Stimulated activated naive CD8-positive, alpha-beta T cell treated with anti-CD3 and anti-CD28 coated beads, Interleukin-15, amount 100 ng/mL, for 72 hours (primary cell): ENCODE measurements at regions not wholly inside any gene's neighbourhood (a gene's known extent, or its start where the extent isn't known, plus 50 kb on each side); places are given as distances from the start of the nearest gene placed in this dataset.
A peak's percentile ranks its signal among the peaks of the same experiment; 100 is the strongest.

Experiments
- ATAC-seq: fragments of 150-1000 bp; cut with Tn5 transposase; 2 replicates; pipeline ENCODE4 v1.10.0; 2021; ENCODE audit warnings: mild to moderate bottlenecking, moderate library complexity
- DNase-seq, 2 donors: peaks; one replicate each; pipeline ENCODE4 v3.0.0; 2021 to 2022
- H3K27ac Mint-ChIP-seq, 2 donors: one replicate each; pipeline ENCODE4 v1.8.0; 2022; ENCODE audit warnings: mild to moderate bottlenecking in 2 of 2, mixed read lengths in 2 of 2, moderate library complexity in 2 of 2
- H3K27me3 Mint-ChIP-seq: one replicate; pipeline ENCODE4 v1.8.0; 2022; ENCODE audit warnings: mixed read lengths
- H3K4me1 Mint-ChIP-seq: one replicate; pipeline ENCODE4 v1.8.0; 2022; ENCODE audit warnings: mild to moderate bottlenecking, mixed read lengths
- H3K4me3 Mint-ChIP-seq, 2 donors: one replicate each; pipeline ENCODE4 v1.8.0; 2022; ENCODE audit warnings: mild to moderate bottlenecking in 2 of 2, mixed read lengths in 2 of 2, moderate library complexity in 1 of 2
- H3K9me3 Mint-ChIP-seq, 2 donors: one replicate each; pipeline ENCODE4 v1.8.0; 2022; ENCODE audit warnings: mixed read lengths in 2 of 2

DNA sequence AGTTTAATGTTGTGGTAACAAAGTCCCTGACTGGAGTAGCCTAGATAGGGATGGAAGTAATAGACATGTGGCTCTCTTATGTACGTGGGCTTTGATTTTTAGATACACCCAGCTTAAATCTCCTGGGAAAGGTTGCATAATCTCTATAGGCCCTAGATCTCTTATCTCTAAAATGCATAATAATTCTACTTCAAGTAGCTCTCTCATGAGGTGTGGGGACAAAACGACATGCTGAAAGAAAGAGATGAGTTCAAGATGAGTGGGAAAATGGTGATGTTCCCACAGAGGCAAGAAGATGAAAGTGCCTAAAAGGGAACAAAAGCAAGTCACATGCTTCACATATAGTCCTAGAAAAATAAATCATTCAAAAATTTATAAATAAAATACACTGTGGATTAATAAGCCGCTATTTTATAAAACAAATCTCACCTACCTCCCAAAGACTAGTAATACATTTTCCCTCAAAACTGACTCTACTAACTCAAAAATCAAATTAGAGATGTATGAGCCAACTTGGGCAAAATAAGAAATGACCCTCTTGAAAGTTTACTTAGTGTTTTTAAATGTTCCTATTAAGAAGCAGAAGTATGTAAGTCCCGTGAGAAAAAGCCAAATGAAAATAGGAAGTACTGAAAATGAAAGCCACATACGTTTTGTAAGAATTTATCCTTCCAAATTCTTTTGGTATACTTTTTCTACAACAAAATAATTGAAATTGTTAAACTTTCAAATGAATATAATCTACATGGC is 148.2 kb upstream of the ITGA4 start:
- no peak for DNase-seq
- Mint-ChIP-seq H3K27ac (peak overlapping the region; percentile 94 to 99), H3K4me1 (peaks cover 64% of the 10 kb centered on the region), H3K9me3 (no peaks in the 10 kb centered on the region), H3K27me3 (no peaks in the 10 kb centered on the region), H3K4me3 (peak overlapping the region; percentile 79 to 91)
- no peak for ATAC-seq

GRCh38 chr2:181309586-181309985 is 147.6 kb upstream of the ITGA4 start:
- Mint-ChIP-seq H3K9me3 (no peaks in the 10 kb centered on the region), H3K27me3 (no peaks in the 10 kb centered on the region), H3K4me1 (peaks cover 64% of the 10 kb centered on the region), H3K27ac (peak overlapping the region; percentile 94 to 98), H3K4me3 (peak overlapping the region; percentile 79 to 91)
- ATAC-seq, result no peak
- DNase-seq, result no peak

GRCh38 chr2:181310967-181311366 is 146.2 kb upstream of the ITGA4 start:
- Mint-ChIP-seq H3K4me3 (no peak overlapping the region), H3K9me3 (no peaks in the 10 kb centered on the region), H3K27me3 (no peaks in the 10 kb centered on the region), H3K27ac (peak overlapping the region; percentile 25 to 39), H3K4me1 (peaks cover 55% of the 10 kb centered on the region)
- no peak for ATAC-seq
- DNase-seq, result peak in 1 of 2 donors; percentile 20

- peak overlapping the region; percentile 36 to 99 for H3K27ac Mint-ChIP-seq
- peak overlapping the region; percentile 81 to 91 for H3K4me3 Mint-ChIP-seq
- ATAC-seq, result peak; percentile 44
- DNase-seq, result peak in 1 of 2 donors; percentile 33
- peaks cover 59% of the 10 kb centered on the region for H3K4me1 Mint-ChIP-seq
- H3K27me3 Mint-ChIP-seq, result no peaks in the 10 kb centered on the region
- H3K9me3 Mint-ChIP-seq, result no peaks in the 10 kb centered on the region
These were observed 145.3 kb upstream of the ITGA4 start for GRCh38 chr2:181311837-181312236.

GRCh38 chr2:181312515-181312927 is 144.7 kb upstream of the ITGA4 start:
- DNase-seq (peak; percentile 45 to 79), ATAC-seq (peak; percentile 98)
- Mint-ChIP-seq H3K4me1 (peaks cover 60% of the 10 kb centered on the region), H3K27me3 (no peaks in the 10 kb centered on the region), H3K9me3 (no peaks in the 10 kb centered on the region), H3K4me3 (peak overlapping the region; percentile 81 to 91), H3K27ac (peak overlapping the region; percentile 83 to 99)

DNA sequence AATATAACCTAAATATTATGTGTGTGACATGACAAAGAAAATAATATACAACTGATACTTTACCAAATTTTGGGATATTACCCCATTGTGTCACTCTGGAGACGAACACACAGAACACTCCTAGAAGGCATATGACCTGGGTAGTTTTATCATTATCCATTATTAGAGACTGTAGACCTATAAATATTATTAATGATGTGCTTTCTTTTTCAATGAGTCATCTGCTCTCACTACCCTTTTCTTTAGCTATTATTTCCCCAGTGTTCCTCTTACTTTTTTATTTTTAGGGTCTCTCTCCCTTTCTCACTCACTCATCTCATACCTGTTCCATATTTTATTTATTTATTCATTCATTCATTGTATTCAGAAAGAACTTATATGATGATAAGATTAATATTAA is 143.3 kb upstream of the ITGA4 start:
- DNase-seq, result no peak
- Mint-ChIP-seq H3K9me3 (no peaks in the 10 kb centered on the region), H3K4me3 (peak overlapping the region; percentile 24 to 91), H3K27me3 (no peaks in the 10 kb centered on the region), H3K4me1 (peaks cover 58% of the 10 kb centered on the region), H3K27ac (peak overlapping the region in 1 of 2 donors; percentile 73)
- ATAC-seq, result no peak

DNA sequence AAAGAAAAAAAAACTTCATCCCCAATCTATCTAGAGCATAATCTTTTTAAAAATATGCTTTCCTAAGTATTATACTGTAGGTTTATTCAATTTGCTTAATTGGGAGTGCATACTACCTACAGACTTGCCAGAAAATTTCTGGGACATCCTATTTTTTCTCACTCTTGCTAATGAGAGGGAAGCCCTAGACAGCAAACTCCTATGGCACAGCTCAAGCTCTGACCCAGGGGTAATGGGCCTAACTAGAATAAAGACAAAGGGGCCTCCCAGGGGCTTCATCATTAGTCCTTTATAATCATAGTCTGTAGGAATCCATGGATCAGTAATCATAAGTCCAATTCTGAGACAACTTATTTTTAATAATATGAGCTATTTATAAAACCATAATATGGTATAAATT is 142.6 kb upstream of the ITGA4 start:
- peak overlapping the region; percentile 16 to 91 for H3K4me3 Mint-ChIP-seq

DNA sequence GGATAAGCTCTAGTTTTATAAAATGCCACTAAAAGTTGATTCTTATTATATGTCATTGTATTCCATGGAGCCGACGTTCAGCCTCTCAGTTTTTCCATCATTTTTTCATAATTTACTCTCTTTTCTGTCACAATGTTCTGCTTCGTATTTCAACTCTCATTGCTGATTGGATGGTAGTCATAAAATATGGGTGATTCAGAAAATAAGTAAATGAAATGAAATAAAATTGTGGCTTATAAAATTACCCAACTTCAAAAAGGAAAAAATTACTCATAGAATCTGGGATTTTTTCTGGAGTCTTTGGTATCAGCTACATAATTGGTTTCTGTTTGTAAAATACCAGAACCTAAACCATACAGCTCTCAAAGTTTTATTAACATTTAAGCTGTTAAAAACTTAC is 139.7 kb upstream of the ITGA4 start:
- Mint-ChIP-seq H3K9me3 (peaks cover 0 to 4% of the 10 kb centered on the region in 2 donors), H3K4me3 (peak overlapping the region; percentile 58 to 60), H3K27me3 (no peaks in the 10 kb centered on the region), H3K27ac (peak overlapping the region; percentile 15 to 56), H3K4me1 (peaks cover 58% of the 10 kb centered on the region)
- ATAC-seq (no peak), DNase-seq (no peak)

More for the DNA sequence above, 142.6 kb upstream of the ITGA4 start:
- Mint-ChIP-seq H3K27ac (peak overlapping the region in 1 of 2 donors; percentile 53), H3K9me3 (no peaks in the 10 kb centered on the region), H3K4me1 (peaks cover 60% of the 10 kb centered on the region), H3K27me3 (no peaks in the 10 kb centered on the region)
- ATAC-seq (no peak), DNase-seq (no peak)

DNA sequence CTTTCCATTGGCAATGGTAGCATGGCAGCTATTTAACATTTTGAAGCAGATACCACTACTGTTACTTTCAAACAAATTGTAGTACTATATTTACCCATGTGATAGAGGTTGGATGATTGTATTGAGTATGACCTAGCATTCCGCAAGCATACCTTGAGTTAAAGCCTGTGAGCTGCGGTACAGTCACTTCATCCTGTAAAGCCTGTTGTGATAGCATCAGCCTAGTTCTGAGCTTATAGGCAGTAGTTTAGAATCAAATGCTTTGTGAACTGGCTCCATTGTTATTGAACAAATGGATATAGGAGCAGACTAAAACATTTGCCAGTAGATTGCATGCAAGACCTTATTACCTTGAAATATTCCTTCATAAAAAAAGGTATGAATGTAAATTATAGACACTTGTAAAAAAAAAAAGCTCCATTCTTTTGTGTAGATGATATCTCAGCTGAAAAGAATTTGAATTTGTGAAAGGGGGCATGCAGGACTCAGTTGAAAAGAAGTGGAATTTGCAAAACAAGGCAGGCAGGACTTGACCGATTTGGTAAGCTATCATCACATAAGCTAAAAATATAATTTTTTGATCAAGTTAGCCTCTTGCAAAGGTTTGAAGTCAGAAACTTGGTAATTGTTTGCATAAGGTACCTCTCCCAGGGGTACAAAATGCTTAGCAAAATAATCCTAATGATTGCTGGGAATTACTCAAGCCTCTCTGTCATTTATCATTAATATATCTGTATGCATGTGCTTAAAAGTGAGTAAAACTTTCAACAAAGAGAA is 138.5 kb upstream of the ITGA4 start:
- Mint-ChIP-seq H3K27me3 (no peaks in the 10 kb centered on the region), H3K27ac (no peak overlapping the region), H3K4me1 (peaks cover 47% of the 10 kb centered on the region), H3K9me3 (peaks cover 0 to 7% of the 10 kb centered on the region in 2 donors), H3K4me3 (no peak overlapping the region)
- DNase-seq (no peak), ATAC-seq (no peak)

GRCh38 chr2:181319286-181319685 is 137.9 kb upstream of the ITGA4 start:
- H3K9me3 Mint-ChIP-seq, result peaks cover 0 to 10% of the 10 kb centered on the region in 2 donors
- DNase-seq, result no peak
- peaks cover 41% of the 10 kb centered on the region for H3K4me1 Mint-ChIP-seq
- no peaks in the 10 kb centered on the region for H3K27me3 Mint-ChIP-seq
- ATAC-seq, result no peak
- H3K27ac Mint-ChIP-seq, result no peak overlapping the region
- H3K4me3 Mint-ChIP-seq, result no peak overlapping the region

GRCh38 chr2:181320638-181321037 is 136.5 kb upstream of the ITGA4 start:
- Mint-ChIP-seq H3K27ac (no peak overlapping the region), H3K27me3 (no peaks in the 10 kb centered on the region), H3K4me3 (no peak overlapping the region), H3K4me1 (peaks cover 38% of the 10 kb centered on the region), H3K9me3 (peaks cover 0 to 10% of the 10 kb centered on the region in 2 donors)
- DNase-seq, result no peak
- ATAC-seq, result no peak

DNA sequence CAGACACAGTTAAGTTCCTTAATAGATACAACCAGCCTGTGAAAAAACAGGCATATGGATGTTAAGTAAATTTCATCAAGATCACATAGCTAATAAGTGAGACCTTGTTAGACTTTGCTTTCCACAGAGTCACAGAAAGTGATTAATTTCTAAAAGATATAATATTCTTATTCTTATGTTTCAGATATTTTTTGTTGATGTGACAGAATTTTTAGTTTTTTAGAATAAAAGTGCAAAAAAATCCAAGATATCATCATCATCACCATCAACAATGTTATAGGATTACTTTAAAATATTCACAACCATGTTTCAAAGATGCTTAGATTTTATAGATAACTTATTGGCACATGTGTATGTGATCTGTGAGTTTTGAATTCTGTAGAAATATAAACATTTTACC is 132.3 kb upstream of the ITGA4 start:
- ATAC-seq (no peak), DNase-seq (no peak)
- Mint-ChIP-seq H3K27ac (no peak overlapping the region), H3K4me3 (no peak overlapping the region), H3K27me3 (no peaks in the 10 kb centered on the region), H3K9me3 (peaks cover 16 to 25% of the 10 kb centered on the region in 2 donors), H3K4me1 (peaks cover 25% of the 10 kb centered on the region)

DNA sequence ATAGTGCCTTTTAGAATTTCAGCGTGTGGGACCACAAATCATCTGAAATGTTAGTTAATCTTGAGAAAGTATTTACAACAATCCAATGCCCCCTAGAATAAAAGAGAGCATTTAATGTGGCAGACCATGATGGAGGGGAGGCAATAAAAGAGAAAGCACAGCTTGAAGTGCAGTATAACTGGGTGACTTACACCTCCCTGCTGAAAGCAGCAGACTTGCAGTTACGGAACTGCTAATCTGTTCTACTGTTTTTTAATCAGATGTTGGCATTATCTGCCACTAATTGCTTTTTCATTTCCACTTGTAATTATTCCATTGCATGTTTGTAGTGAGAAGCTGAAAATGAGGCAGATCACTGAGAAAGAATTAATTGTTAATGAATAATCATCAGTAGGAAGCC is 130.5 kb upstream of the ITGA4 start:
- ATAC-seq (no peak), DNase-seq (no peak)
- peaks cover 16% of the 10 kb centered on the region for H3K4me1 Mint-ChIP-seq
- H3K27ac Mint-ChIP-seq, result no peak overlapping the region
- H3K27me3 Mint-ChIP-seq, result no peaks in the 10 kb centered on the region
- H3K9me3 Mint-ChIP-seq, result peaks cover 16 to 30% of the 10 kb centered on the region in 2 donors
- H3K4me3 Mint-ChIP-seq, result no peak overlapping the region

DNA sequence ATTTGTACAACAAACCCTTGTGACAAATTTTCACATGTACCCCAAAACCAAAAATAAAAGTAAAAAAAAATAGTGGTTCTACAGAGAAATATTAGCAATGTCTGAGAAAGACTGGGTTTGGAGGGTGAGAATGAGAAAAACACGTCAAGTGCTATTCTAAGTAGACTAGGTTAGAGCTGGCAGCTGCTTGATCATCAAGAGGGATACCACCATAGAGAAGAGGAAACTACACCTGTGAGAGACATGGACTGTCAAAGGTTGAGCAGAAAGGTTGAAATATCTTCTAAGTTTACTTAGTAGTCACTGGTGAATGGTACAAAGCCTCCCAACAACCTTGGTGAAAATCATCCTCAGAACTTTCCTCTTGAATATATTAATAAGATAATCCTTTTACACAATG is 126.9 kb upstream of the ITGA4 start:
- H3K27me3 Mint-ChIP-seq, result no peaks in the 10 kb centered on the region

DNA sequence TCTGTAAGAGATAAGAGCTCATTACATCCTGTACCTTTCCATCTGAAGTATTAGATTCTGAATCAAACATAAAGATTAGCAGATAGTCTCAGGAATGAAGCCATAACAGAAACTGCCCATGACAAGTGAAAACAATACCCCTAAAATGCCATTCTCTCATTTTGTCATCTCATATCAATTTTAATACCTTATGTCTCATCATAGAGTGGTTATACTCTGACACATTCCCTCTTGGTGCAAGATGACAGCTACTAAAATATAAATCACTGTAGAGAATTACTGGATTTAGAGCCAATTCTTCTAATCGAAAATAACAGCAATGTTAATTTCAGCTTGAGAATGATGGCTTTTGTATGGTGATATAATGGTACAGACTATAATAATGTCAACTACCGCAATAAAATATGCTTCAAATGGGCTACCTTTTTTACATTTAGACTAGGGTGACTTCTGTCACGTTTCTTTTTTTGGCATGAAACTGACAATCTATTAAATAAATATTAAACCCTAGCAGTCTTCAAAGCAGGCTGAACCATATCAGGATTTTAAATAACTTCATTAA is 125.1 kb upstream of the ITGA4 start:
- H3K27me3 Mint-ChIP-seq, result no peaks in the 10 kb centered on the region
- peaks cover 24 to 25% of the 10 kb centered on the region in 2 donors for H3K9me3 Mint-ChIP-seq
- no peak overlapping the region for H3K4me3 Mint-ChIP-seq
- peaks cover 12% of the 10 kb centered on the region for H3K4me1 Mint-ChIP-seq
- no peak for ATAC-seq
- no peak for DNase-seq
- H3K27ac Mint-ChIP-seq, result no peak overlapping the region

More for the DNA sequence above, 126.9 kb upstream of the ITGA4 start:
- DNase-seq (no peak), ATAC-seq (no peak)
- peaks cover 23 to 25% of the 10 kb centered on the region in 2 donors for H3K9me3 Mint-ChIP-seq
- no peak overlapping the region for H3K27ac Mint-ChIP-seq
- peaks cover 25% of the 10 kb centered on the region for H3K4me1 Mint-ChIP-seq
- H3K4me3 Mint-ChIP-seq, result no peak overlapping the region
